ENCODE measurements at regions not wholly inside any gene's neighbourhood (a gene's known extent, or its start where the extent isn't known, plus 50 kb on each side); places are given as distances from the start of the nearest gene placed in this dataset.

DNA sequence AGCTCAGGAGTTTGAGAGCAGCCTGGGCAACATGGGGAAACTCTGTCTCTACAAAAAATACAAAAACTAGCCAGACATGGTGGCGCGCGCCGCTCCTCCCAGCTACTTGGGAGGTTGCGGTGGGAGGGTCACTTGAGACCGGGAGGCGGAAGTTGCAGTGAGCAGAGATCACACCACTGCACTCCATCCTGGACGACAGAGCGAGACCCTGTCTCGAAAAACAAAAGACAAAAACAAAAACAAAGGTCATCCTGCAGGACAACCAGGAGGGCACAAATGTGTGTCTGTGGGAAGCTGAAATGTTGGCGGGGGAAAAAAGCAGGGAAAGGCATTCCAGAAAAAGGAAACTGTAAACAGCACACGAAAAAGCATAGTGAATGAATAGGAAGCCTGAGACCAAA, 104.1 kb upstream of the HNRNPU start:
- DNase-seq (no peak), ATAC-seq (no peak)
- no peaks in the 10 kb centered on the region for H3K27me3 Mint-ChIP-seq (ENCODE audit: low read depth)
- H3K4me3 Mint-ChIP-seq, result peak overlapping the region; percentile 8
- ChIA-PET CTCF (no interaction called here), POLR2A (interaction anchor here (0.6 to 4.2 kb wide), 4 partner anchors 99 to 133 kb away, joined by 3 to 41 read pairs (median 23); partner anchors contain the start of genes COX20 and HNRNPU)
- H3K9me3 Mint-ChIP-seq (ENCODE audit: insufficient read depth), result no peaks in the 10 kb centered on the region
- peaks cover 28% of the 10 kb centered on the region for H3K4me1 Mint-ChIP-seq (ENCODE audit: low read depth)
- H3K27ac Mint-ChIP-seq, result no peak overlapping the region
- H3K36me3 Mint-ChIP-seq (ENCODE audit: low read depth), result peaks cover 4% of the 10 kb centered on the region

DNA sequence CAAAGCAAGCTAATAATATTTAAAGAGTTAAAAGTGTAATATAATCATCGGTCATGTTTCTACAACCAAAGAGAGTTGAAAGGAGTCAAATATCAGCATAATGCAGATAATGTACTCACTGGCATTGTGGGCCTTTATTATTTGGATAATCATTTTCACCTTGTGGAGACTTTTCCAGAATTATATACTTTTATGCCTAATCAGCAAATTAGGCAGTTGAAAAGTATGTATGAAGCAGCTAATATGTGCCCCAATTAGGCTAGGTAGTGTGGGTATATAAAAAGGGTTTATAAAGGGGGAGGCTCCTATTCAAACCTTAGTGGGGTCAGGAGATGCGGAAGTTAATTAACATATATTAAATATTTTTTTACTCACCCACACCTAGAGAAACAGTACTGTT, 102.8 kb upstream of the HNRNPU start:
- no peak overlapping the region for H3K4me3 Mint-ChIP-seq
- ChIA-PET CTCF (interaction anchor here (1.2 to 1.8 kb wide), 3 partner anchors 11 to 135 kb away, joined by 3 to 5 read pairs (median 3); no protein-coding TSS in a partner anchor), POLR2A (interaction anchor here (1.8 kb wide), 1 partner anchor 103 kb away, joined by 5 read pairs; no protein-coding TSS in a partner anchor)
- H3K9me3 Mint-ChIP-seq (ENCODE audit: insufficient read depth), result no peaks in the 10 kb centered on the region
- H3K27ac Mint-ChIP-seq, result no peak overlapping the region
- no peak for ATAC-seq
- H3K4me1 Mint-ChIP-seq (ENCODE audit: low read depth), result peaks cover 29% of the 10 kb centered on the region
- peaks cover 4% of the 10 kb centered on the region for H3K36me3 Mint-ChIP-seq (ENCODE audit: low read depth)
- no peak for DNase-seq
- H3K27me3 Mint-ChIP-seq (ENCODE audit: low read depth), result no peaks in the 10 kb centered on the region

DNA sequence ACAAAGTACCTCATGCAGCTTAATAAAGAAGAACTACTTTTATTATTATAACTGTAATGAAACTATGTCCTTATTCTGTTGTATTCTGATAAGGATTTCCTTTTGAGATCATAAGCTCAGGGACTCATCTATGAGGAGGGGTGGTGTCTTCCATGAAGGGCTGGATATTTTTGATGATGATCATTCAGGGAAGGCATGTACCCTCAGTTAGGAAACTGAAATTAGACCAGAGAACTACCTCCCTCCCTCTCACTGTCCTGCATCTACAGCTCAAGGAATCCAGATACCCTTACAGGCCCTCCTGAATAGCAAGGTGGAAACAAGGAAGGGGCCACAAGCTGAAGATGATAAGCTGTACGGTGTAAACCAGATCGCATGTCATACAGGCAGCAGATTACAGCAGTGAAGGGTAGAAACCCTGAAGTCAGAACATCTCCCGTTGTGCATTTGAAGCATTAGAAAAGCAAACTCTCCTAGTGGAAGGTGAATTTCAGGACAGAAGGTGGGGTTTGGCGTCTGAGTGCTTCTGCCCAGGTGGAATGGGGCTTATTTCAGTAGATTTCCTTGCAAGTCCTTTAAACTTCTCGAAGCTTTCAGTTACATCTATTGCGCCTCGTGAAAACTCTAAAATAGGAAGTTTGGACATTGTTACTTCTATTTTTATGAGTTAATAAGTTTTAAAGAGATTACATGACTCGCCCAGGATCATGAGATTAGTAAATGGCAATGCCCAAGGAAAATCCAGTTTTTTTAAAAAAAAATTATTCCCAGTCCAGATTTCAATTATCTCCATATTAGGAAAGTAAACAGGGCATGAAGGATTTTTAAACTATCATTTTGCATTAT, 101.1 kb upstream of the HNRNPU start:
- Mint-ChIP-seq H3K36me3 (ENCODE audit: low read depth) (no peaks in the 10 kb centered on the region), H3K4me3 (no peak overlapping the region), H3K4me1 (ENCODE audit: low read depth) (peaks cover 20% of the 10 kb centered on the region), H3K27me3 (ENCODE audit: low read depth) (no peaks in the 10 kb centered on the region), H3K27ac (no peak overlapping the region), H3K9me3 (ENCODE audit: insufficient read depth) (no peaks in the 10 kb centered on the region)
- ChIA-PET POLR2A (interaction anchor here (1.6 kb wide), 1 partner anchor 131 kb away, joined by 3 read pairs; no protein-coding TSS in a partner anchor), CTCF (interaction anchor here (1.3 to 2.4 kb wide), 2 partner anchors 77 to 101 kb away, joined by 4 to 13 read pairs; partner anchors contain the start of gene HNRNPU)
- no peak for ATAC-seq
- no peak for DNase-seq

DNA sequence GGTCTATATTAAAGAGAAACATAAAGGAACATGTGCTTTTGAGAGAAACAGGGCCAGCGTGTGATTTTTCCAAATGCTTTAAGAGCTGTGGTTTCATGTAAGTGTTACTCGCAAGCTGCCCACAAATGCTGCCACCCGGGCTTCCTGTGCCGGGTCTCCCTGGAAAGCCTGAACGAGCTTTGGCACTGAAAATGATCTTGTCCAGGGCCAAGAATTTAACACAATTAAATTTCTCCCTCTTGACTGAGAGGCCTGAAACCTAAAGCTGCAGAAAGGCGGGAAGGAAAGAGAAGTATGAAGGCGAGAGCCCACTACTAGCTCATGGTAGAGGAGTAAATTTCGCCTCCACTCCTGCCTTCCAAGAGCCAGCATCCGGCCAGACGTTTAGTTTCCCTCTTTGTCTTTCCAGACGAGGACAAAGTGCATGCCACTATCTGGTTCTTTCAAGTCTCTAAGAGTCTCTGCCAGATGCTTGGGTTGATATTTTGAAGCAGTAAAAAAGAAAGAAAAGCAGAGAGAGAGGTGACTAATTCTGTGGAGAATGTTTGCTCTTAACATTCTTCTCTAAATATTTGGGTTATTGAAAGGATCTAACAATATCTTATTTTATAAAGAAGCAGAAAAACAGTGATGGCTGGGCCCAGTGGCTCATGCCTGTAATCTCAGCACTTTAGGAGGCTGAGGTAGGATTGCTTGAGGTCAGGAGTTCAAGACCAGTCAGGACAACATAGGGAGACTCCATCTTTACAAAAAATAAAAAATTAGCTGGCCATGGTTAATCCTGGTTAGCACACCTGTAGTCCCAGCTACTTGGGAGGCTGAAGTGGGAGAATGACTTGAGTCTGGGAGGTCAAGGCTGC, 100.0 kb upstream of the HNRNPU start:
- no peaks in the 10 kb centered on the region for H3K27me3 Mint-ChIP-seq (ENCODE audit: low read depth)
- DNase-seq (peak; percentile 25), ATAC-seq (peak; percentile 28)
- peaks cover 17% of the 10 kb centered on the region for H3K4me1 Mint-ChIP-seq (ENCODE audit: low read depth)
- no peak overlapping the region for H3K4me3 Mint-ChIP-seq
- no peaks in the 10 kb centered on the region for H3K36me3 Mint-ChIP-seq (ENCODE audit: low read depth)
- H3K9me3 Mint-ChIP-seq (ENCODE audit: insufficient read depth), result no peaks in the 10 kb centered on the region
- H3K27ac Mint-ChIP-seq, result no peak overlapping the region
- ChIA-PET POLR2A (interaction anchor here (0.8 to 1.6 kb wide), 2 partner anchors 101 to 130 kb away, joined by 3 read pairs; no protein-coding TSS in a partner anchor), CTCF (interaction anchor here (0.7 to 2.4 kb wide), 3 partner anchors 78 to 116 kb away, joined by 3 to 13 read pairs (median 4); partner anchors contain the start of gene HNRNPU)

DNA sequence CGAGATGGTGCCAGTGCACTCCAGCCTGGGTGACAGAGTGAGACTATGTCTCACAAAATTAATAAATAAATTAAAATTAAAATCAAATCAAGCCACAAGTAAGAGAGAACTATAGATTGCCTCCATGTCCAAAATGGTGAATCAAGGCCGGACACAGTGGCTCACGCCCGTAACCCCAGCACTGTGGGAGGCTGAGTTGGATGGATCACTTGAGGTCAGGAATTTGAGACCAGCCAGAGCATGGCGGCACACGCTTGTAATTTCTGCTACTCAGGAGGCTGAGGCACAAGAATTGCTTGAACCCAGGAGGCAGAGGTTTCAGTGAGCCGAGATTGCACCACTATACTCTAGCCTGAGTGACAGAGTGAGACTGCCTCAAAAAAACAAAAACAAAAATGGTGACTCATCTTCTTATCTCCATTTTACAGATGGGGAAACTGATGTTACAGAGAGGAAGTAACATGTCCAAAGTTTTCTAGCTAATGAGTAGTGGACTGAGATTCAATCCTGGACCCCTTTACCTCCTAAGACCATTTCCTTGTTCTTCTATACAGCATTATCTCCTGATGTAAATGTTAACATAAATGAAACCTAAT, 99.0 kb upstream of the HNRNPU start:
- POLR2A ChIA-PET, result interaction anchor here (0.8 to 1.6 kb wide), 2 partner anchors 100 to 129 kb away, joined by 3 read pairs; no protein-coding TSS in a partner anchor
- peaks cover 13% of the 10 kb centered on the region for H3K4me1 Mint-ChIP-seq (ENCODE audit: low read depth)
- DNase-seq, result no peak
- no peaks in the 10 kb centered on the region for H3K36me3 Mint-ChIP-seq (ENCODE audit: low read depth)
- H3K27ac Mint-ChIP-seq, result no peak overlapping the region
- H3K9me3 Mint-ChIP-seq (ENCODE audit: insufficient read depth), result no peaks in the 10 kb centered on the region
- H3K27me3 Mint-ChIP-seq (ENCODE audit: low read depth), result no peaks in the 10 kb centered on the region
- H3K4me3 Mint-ChIP-seq, result no peak overlapping the region
- ATAC-seq, result no peak
- CTCF ChIA-PET, result interaction anchor here (0.7 to 2.4 kb wide), 2 partner anchors 79 to 115 kb away, joined by 3 to 13 read pairs; no protein-coding TSS in a partner anchor

DNA sequence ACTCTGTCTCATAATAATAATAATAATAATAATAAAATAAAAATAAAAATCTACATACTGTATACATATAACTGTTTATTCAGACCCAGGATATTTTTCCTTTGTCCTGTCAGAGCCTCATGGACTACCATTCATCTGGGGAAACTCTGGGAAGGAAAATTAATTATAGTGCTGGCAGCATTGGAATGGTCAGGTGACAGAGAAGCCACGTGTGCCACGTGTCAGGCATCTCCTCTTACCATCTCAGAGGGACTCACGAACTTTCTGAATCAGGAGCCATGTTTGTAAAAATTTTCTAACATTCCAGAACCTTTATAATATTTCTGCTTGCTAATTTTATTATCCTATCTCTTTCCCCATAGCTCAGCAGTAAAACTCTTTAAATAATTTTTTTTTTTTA, 97.8 kb upstream of the HNRNPU start:
- no peak for ATAC-seq
- no peak for DNase-seq
- no peaks in the 10 kb centered on the region for H3K27me3 Mint-ChIP-seq (ENCODE audit: low read depth)
- ChIA-PET POLR2A (no interaction called here), CTCF (no interaction called here)
- H3K36me3 Mint-ChIP-seq (ENCODE audit: low read depth), result no peaks in the 10 kb centered on the region
- no peak overlapping the region for H3K4me3 Mint-ChIP-seq
- no peak overlapping the region for H3K27ac Mint-ChIP-seq
- peaks cover 13% of the 10 kb centered on the region for H3K4me1 Mint-ChIP-seq (ENCODE audit: low read depth)
- H3K9me3 Mint-ChIP-seq (ENCODE audit: insufficient read depth), result no peaks in the 10 kb centered on the region

DNA sequence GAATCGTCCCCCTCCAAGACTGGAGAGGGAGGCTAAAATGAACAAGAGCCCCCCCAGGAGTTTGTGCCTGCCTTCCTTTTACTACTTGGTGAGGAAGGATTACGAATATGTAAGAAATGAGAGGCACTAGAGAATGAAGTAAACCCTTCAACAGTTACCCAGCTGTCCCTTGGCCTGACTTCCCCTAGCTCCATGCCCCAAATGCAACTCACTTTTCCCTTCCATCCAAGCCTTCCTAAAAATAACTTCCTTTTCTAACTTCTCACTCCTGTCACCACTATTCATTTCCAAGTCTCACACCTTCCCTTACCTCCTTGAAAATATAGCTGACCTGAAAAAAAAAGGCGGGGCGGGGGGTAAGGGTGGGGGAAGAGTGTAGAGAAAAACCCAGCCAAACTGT, 96.6 kb upstream of the HNRNPU start:
- no peaks in the 10 kb centered on the region for H3K9me3 Mint-ChIP-seq (ENCODE audit: insufficient read depth)
- H3K36me3 Mint-ChIP-seq (ENCODE audit: low read depth), result no peaks in the 10 kb centered on the region
- ChIA-PET CTCF (interaction anchor here (1.2 kb wide), 1 partner anchor 82 kb away, joined by 7 read pairs; no protein-coding TSS in a partner anchor), POLR2A (interaction anchor here (1.1 kb wide), 1 partner anchor 8 kb away, joined by 3 read pairs; a partner anchor contains a TSS)
- H3K27ac Mint-ChIP-seq, result no peak overlapping the region
- no peak overlapping the region for H3K4me3 Mint-ChIP-seq
- peaks cover 13% of the 10 kb centered on the region for H3K4me1 Mint-ChIP-seq (ENCODE audit: low read depth)
- ATAC-seq (no peak), DNase-seq (no peak)
- no peaks in the 10 kb centered on the region for H3K27me3 Mint-ChIP-seq (ENCODE audit: low read depth)

DNA sequence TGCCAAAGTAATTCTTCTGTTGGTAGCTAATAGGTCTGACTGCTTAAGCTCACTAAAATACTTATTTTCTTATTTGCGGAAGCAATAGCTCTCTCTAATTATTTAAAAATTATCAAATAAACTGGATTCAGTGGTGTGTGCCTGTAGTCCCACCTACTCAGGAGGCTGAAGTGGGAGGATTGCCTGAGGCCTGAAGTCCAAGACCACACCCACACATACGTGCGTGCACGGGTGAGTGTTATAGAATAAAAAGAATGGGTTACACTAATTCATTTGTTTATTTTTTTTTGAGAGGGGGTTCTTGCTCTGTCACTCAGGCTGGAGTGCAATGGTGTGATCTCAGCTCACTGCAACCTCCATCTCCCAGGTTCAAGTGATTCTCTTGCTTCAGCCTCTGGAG, 94.2 kb upstream of the HNRNPU start:
- CTCF ChIA-PET, result no interaction called here
- DNase-seq, result no peak
- H3K9me3 Mint-ChIP-seq (ENCODE audit: insufficient read depth), result no peaks in the 10 kb centered on the region

DNA sequence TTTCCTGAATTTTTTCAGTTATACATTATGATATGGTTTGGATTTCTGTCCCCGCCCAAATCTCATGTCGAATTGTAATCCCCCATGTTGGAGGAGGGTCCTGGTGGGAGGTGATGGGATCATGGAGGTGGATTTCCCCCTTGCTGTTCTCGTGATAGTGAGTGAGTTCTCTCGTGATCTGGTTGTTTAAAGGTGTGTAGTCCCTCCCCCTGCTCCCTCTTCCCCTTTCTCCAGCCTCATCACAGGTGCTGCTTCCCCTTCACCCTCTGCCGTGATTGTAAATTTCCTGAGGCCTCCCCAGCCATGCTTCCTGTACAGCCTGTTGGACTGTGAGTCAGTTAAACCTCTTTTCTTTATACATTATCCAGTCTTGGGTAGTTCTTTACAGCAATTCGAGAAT, 93.2 kb upstream of the HNRNPU start:
- H3K9me3 Mint-ChIP-seq (ENCODE audit: insufficient read depth), result no peaks in the 10 kb centered on the region
- ChIA-PET CTCF (no interaction called here), POLR2A (no interaction called here)
- no peak for DNase-seq
- H3K27ac Mint-ChIP-seq, result no peak overlapping the region
- H3K27me3 Mint-ChIP-seq (ENCODE audit: low read depth), result no peaks in the 10 kb centered on the region
- no peaks in the 10 kb centered on the region for H3K36me3 Mint-ChIP-seq (ENCODE audit: low read depth)
- ATAC-seq, result no peak
- no peak overlapping the region for H3K4me3 Mint-ChIP-seq
- H3K4me1 Mint-ChIP-seq (ENCODE audit: low read depth), result no peaks in the 10 kb centered on the region

More for the DNA sequence above, 94.2 kb upstream of the HNRNPU start:
- Mint-ChIP-seq H3K36me3 (ENCODE audit: low read depth) (no peaks in the 10 kb centered on the region), H3K27me3 (ENCODE audit: low read depth) (no peaks in the 10 kb centered on the region), H3K4me1 (ENCODE audit: low read depth) (peaks cover 4% of the 10 kb centered on the region), H3K27ac (no peak overlapping the region), H3K4me3 (no peak overlapping the region)
- ATAC-seq, result no peak
- POLR2A ChIA-PET, result no interaction called here

DNA sequence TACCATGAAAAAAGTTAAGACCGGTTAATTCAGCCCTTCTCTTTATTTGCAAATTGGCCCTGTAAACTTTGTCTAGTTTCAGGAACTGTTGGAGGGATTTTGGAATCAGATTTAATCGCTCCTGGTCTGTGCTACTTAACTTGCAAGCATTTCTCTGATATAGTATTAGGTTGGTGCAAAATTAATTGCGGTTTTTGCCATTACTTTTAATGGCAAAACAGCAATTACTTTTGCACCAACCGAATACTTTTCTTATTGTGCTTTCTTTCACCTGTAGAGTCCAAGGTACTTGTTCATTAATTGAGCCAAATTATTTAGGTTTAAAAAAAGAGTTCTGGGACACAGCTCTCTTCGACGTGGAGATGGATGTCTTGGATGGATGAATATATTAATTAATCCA, 92.8 kb upstream of the HNRNPU start:
- ChIA-PET CTCF (no interaction called here), POLR2A (no interaction called here)
- H3K4me1 Mint-ChIP-seq (ENCODE audit: low read depth), result no peaks in the 10 kb centered on the region

DNA sequence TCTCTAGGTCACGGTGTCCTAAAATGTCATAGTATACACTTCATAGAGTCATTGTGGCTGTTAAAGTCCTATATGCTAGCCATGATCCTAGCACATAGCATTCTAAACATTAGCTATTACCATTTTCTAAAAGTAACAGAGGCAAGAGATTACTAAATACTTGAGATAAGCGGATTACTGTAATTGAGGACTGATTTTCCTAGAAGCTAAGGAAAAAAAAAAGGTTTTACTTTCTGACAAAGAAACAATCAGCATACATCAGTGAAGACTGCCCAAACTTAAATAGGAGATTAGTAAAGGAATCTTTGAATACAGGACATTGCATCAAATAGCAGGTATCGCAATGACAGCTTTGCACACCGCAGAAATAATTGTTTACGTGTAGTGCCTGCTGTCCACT, 91.3 kb upstream of the HNRNPU start:
- H3K4me1 Mint-ChIP-seq (ENCODE audit: low read depth), result no peaks in the 10 kb centered on the region
- H3K27me3 Mint-ChIP-seq (ENCODE audit: low read depth), result no peaks in the 10 kb centered on the region
- H3K4me3 Mint-ChIP-seq, result no peak overlapping the region
- H3K9me3 Mint-ChIP-seq (ENCODE audit: insufficient read depth), result no peaks in the 10 kb centered on the region
- ChIA-PET POLR2A (no interaction called here), CTCF (interaction anchor here (1.2 kb wide), 1 partner anchor 11 kb away, joined by 3 read pairs; no protein-coding TSS in a partner anchor)
- no peaks in the 10 kb centered on the region for H3K36me3 Mint-ChIP-seq (ENCODE audit: low read depth)
- DNase-seq (no peak), ATAC-seq (no peak)
- no peak overlapping the region for H3K27ac Mint-ChIP-seq

More for the DNA sequence above, 92.8 kb upstream of the HNRNPU start:
- ATAC-seq (no peak), DNase-seq (no peak)
- H3K27me3 Mint-ChIP-seq (ENCODE audit: low read depth), result no peaks in the 10 kb centered on the region
- no peak overlapping the region for H3K27ac Mint-ChIP-seq
- no peaks in the 10 kb centered on the region for H3K9me3 Mint-ChIP-seq (ENCODE audit: insufficient read depth)
- no peak overlapping the region for H3K4me3 Mint-ChIP-seq
- H3K36me3 Mint-ChIP-seq (ENCODE audit: low read depth), result no peaks in the 10 kb centered on the region
